ENCODE measurements at regions not wholly inside any gene's neighbourhood (a gene's known extent, or its start where the extent isn't known, plus 50 kb on each side); places are given as distances from the start of the nearest gene placed in this dataset.

- TF ChIP-seq, protein P1, sequence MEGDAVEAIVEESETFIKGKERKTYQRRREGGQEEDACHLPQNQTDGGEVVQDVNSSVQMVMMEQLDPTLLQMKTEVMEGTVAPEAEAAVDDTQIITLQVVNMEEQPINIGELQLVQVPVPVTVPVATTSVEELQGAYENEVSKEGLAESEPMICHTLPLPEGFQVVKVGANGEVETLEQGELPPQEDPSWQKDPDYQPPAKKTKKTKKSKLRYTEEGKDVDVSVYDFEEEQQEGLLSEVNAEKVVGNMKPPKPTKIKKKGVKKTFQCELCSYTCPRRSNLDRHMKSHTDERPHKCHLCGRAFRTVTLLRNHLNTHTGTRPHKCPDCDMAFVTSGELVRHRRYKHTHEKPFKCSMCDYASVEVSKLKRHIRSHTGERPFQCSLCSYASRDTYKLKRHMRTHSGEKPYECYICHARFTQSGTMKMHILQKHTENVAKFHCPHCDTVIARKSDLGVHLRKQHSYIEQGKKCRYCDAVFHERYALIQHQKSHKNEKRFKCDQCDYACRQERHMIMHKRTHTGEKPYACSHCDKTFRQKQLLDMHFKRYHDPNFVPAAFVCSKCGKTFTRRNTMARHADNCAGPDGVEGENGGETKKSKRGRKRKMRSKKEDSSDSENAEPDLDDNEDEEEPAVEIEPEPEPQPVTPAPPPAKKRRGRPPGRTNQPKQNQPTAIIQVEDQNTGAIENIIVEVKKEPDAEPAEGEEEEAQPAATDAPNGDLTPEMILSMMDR (IDR thresholded peaks at IDR 0.05; ENCODE audit: insufficient read depth, low read length) = no peak
- no peak for TF ChIP-seq SPI1 (IDR thresholded peaks at IDR 0.05; ENCODE audit: borderline replicate concordance, low read depth)
- TF ChIP-seq, protein P2, sequence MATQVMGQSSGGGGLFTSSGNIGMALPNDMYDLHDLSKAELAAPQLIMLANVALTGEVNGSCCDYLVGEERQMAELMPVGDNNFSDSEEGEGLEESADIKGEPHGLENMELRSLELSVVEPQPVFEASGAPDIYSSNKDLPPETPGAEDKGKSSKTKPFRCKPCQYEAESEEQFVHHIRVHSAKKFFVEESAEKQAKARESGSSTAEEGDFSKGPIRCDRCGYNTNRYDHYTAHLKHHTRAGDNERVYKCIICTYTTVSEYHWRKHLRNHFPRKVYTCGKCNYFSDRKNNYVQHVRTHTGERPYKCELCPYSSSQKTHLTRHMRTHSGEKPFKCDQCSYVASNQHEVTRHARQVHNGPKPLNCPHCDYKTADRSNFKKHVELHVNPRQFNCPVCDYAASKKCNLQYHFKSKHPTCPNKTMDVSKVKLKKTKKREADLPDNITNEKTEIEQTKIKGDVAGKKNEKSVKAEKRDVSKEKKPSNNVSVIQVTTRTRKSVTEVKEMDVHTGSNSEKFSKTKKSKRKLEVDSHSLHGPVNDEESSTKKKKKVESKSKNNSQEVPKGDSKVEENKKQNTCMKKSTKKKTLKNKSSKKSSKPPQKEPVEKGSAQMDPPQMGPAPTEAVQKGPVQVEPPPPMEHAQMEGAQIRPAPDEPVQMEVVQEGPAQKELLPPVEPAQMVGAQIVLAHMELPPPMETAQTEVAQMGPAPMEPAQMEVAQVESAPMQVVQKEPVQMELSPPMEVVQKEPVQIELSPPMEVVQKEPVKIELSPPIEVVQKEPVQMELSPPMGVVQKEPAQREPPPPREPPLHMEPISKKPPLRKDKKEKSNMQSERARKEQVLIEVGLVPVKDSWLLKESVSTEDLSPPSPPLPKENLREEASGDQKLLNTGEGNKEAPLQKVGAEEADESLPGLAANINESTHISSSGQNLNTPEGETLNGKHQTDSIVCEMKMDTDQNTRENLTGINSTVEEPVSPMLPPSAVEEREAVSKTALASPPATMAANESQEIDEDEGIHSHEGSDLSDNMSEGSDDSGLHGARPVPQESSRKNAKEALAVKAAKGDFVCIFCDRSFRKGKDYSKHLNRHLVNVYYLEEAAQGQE (IDR thresholded peaks at IDR 0.05; ENCODE audit: insufficient replicate concordance, low read depth) = no peak
These were observed 1431.0 kb upstream of the ATXN8OS start for GRCh38 chr13:68676513-68677115.

All from HL-60 (cell line).